Testis (tissue), 2 donors: ENCODE measurements at regions not wholly inside any gene's neighbourhood (a gene's known extent, or its start where the extent isn't known, plus 50 kb on each side); places are given as distances from the start of the nearest gene placed in this dataset.

Experiments used
- POLR2A ChIP-seq: fragments of 450-650 bp; IDR thresholded peaks from one replicate; pipeline ENCODE4 v1.6.1; 2017; ENCODE audit warnings: antibody characterized with exemption, mild to moderate bottlenecking, moderate library complexity
- TF ChIP-seq, protein P1 (sequence below), 3 experiments: fragments of 450-650 bp in 2 of 3; fragments of 200-600 bp in 1 of 3; sonication (generic) in 1 of 3; IDR thresholded peaks; one replicate each; pipeline ENCODE4 v1.5.1; 2016 to 2019; ENCODE audit warnings: antibody characterized with exemption in 3 of 3, mild to moderate bottlenecking in 2 of 3, moderate library complexity in 1 of 3

DNA sequence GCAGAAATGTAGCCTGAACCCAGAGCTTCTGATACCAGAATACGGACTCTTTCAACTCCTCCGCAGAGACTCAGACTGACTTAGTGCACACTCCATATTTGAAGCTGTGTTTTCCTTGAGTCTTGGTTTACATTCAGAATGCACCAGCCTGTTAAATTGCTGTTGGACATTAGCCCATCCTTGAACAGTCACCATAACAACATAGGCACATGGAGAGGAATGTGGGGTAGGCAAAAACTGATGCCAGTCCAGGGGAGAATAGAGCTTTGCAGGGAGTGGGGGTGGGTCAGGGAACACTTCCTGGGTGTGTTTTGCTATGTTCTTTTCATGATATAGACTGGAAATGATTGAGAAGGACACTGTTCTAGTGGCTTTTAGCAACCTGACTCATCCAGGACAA lies 76.3 kb upstream of the CACNA1E start:
- TF ChIP-seq, protein P1, sequence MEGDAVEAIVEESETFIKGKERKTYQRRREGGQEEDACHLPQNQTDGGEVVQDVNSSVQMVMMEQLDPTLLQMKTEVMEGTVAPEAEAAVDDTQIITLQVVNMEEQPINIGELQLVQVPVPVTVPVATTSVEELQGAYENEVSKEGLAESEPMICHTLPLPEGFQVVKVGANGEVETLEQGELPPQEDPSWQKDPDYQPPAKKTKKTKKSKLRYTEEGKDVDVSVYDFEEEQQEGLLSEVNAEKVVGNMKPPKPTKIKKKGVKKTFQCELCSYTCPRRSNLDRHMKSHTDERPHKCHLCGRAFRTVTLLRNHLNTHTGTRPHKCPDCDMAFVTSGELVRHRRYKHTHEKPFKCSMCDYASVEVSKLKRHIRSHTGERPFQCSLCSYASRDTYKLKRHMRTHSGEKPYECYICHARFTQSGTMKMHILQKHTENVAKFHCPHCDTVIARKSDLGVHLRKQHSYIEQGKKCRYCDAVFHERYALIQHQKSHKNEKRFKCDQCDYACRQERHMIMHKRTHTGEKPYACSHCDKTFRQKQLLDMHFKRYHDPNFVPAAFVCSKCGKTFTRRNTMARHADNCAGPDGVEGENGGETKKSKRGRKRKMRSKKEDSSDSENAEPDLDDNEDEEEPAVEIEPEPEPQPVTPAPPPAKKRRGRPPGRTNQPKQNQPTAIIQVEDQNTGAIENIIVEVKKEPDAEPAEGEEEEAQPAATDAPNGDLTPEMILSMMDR (IDR thresholded peaks at IDR 0.05): no peak
- TF ChIP-seq POLR2A: no peak
